Smooth muscle cell (in vitro differentiated cells): ENCODE measurements at regions not wholly inside any gene's neighbourhood (a gene's known extent, or its start where the extent isn't known, plus 50 kb on each side); places are given as distances from the start of the nearest gene placed in this dataset.

Experiments used
- DNase-seq: peaks from one replicate; lab custom pipeline; 2025; ENCODE audit not compliant: unreplicated experiment; lab: John Stamatoyannopoulos, UW
- H2AFZ ChIP-seq: fragments of 200-600 bp; sonication (generic); 2 replicates; pipeline ENCODE4 v1.6.0; 2016; ENCODE audit warnings: antibody characterized with exemption, low read depth, mild to moderate bottlenecking
- H3F3A ChIP-seq: fragments of 200-600 bp; sonication (generic); 2 replicates; pipeline ENCODE4 v1.6.0; 2017; ENCODE audit warnings: antibody characterized with exemption, low read depth
- H3K27ac ChIP-seq: fragments of 200-600 bp; sonication (generic); 2 replicates; pipeline ENCODE4 v1.5.1; 2016; ENCODE audit warnings: low read depth, mild to moderate bottlenecking
- H3K27me3 ChIP-seq: fragments of 200-600 bp; sonication (generic); 2 replicates; pipeline ENCODE4 v1.6.1; 2016; ENCODE audit warnings: low read depth, mild to moderate bottlenecking
- H3K36me3 ChIP-seq: fragments of 200-600 bp; sonication (generic); 2 replicates; pipeline ENCODE4 v1.5.1; 2016; ENCODE audit warnings: low read depth
- H3K4me1 ChIP-seq: fragments of 200-600 bp; sonication (generic); 2 replicates; pipeline ENCODE4 v1.5.1; 2016; ENCODE audit warnings: low read depth
- H3K4me2 ChIP-seq: fragments of 200-600 bp; sonication (generic); 2 replicates; pipeline ENCODE4 v1.6.0; 2016; ENCODE audit warnings: mild to moderate bottlenecking
- H3K4me3 ChIP-seq: fragments of 200-600 bp; sonication (generic); 2 replicates; pipeline ENCODE4 v1.5.1; 2016; ENCODE audit warnings: mild to moderate bottlenecking
- H3K79me2 ChIP-seq: fragments of 200-600 bp; sonication (generic); 2 replicates; pipeline ENCODE4 v1.6.0; 2016; ENCODE audit warnings: low read depth, mild to moderate bottlenecking
- H3K9ac ChIP-seq: fragments of 200-600 bp; sonication (generic); 2 replicates; pipeline ENCODE4 v1.6.0; 2016; ENCODE audit warnings: low read depth
- H3K9me3 ChIP-seq: fragments of 200-600 bp; sonication (generic); replicated peaks from 2 replicates; pipeline ENCODE4 v1.5.1; 2016; ENCODE audit warnings: low read depth
- H4K20me1 ChIP-seq: fragments of 200-600 bp; sonication (generic); 2 replicates; pipeline ENCODE4 v1.6.0; 2016; ENCODE audit warnings: low read depth
- CTCF ChIP-seq: fragments of 200-600 bp; sonication (generic); IDR thresholded peaks from 2 replicates; pipeline ENCODE4 v1.5.1; 2017; ENCODE audit warnings: borderline replicate concordance, mild to moderate bottlenecking, antibody characterized with exemption; ENCODE audit not compliant: insufficient read depth, poor library complexity, severe bottlenecking
- WGBS: methylation state at CpG from one replicate; pipeline ENCODE4 v1.1.7; 2016; ENCODE audit warnings: low lambda C conversion rate; 5-methylcytosine and 5-hydroxymethylcytosine counted together

DNA sequence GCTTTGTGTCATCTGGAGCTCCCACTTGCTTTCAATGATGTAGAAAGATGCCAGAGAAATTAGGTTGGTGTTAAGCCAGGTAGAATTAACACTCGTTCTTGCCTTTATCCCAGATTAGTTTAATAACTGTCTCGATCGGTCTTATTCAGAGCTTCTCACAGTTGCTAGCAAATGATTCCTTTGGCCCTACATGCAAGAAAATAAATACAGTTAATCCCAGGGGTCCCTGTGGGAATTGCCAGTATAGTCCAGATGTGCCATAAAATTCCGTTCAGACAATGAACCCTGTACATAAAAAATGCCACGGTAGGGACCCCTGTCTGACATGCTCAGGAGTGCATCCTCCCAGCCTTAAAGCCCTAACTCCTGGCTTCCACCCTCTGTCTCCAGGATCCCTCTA lies 207.5 kb downstream of the ARHGAP12 start:
- WGBS = 72% methylated on average over 5 of the region's 5 CpGs
- TF ChIP-seq CTCF = no peak
- H2AFZ ChIP-seq = no peak overlapping the region

DNA sequence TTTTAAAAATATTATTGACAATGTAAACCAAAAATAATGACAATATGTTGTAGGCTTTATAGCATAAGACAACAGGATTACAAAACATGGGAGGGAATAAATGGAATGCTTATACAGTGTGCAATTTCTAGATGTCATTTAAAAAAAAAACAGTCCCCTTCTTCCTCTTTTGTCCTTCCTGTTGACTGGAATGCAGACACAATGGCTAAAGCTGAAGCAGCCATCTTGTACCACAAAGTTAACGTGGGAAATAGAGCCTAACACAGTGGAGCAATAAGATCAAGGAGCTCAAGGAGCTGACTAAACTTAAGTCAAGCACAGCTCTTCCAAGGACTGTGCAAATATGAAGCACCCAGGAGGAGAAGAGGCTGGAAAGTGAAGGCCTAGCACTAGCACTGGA lies 208.1 kb downstream of the ARHGAP12 start:
- H3F3A ChIP-seq = no peaks in the 10 kb centered on the region
- no peaks in the 10 kb centered on the region for H4K20me1 ChIP-seq
- no peak for TF ChIP-seq CTCF
- H2AFZ ChIP-seq = no peak overlapping the region
- H3K27ac ChIP-seq = no peak overlapping the region
- no peaks in the 10 kb centered on the region for H3K36me3 ChIP-seq
- no peak overlapping the region for H3K4me2 ChIP-seq
- no peaks in the 10 kb centered on the region for H3K27me3 ChIP-seq
- no peaks in the 10 kb centered on the region for H3K79me2 ChIP-seq
- no peak overlapping the region for H3K4me3 ChIP-seq
- no peaks in the 10 kb centered on the region for H3K4me1 ChIP-seq
- no peak overlapping the region for H3K9ac ChIP-seq
- DNase-seq = no peak
- no peaks in the 10 kb centered on the region for H3K9me3 ChIP-seq
- WGBS = 95% methylated on average over 1 of the region's 1 CpG

More for the DNA sequence above, 207.5 kb downstream of the ARHGAP12 start:
- no peak overlapping the region for H3K27ac ChIP-seq
- H3K9me3 ChIP-seq = no peaks in the 10 kb centered on the region
- no peak overlapping the region for H3K4me3 ChIP-seq
- no peaks in the 10 kb centered on the region for H3K79me2 ChIP-seq
- H3K4me1 ChIP-seq = no peaks in the 10 kb centered on the region
- no peaks in the 10 kb centered on the region for H3K36me3 ChIP-seq
- H4K20me1 ChIP-seq = no peaks in the 10 kb centered on the region
- H3F3A ChIP-seq = no peaks in the 10 kb centered on the region
- H3K27me3 ChIP-seq = no peaks in the 10 kb centered on the region
- no peak overlapping the region for H3K4me2 ChIP-seq
- no peak overlapping the region for H3K9ac ChIP-seq
- DNase-seq = no peak

- no peak for TF ChIP-seq CTCF
- Histone ChIP-seq H2AFZ (no peak overlapping the region), H3K36me3 (no peaks in the 10 kb centered on the region), H3K4me3 (no peak overlapping the region), H3K27me3 (no peaks in the 10 kb centered on the region), H4K20me1 (no peaks in the 10 kb centered on the region), H3K9ac (no peak overlapping the region), H3K79me2 (no peaks in the 10 kb centered on the region), H3K4me1 (peaks cover 25% of the 10 kb centered on the region), H3K4me2 (no peak overlapping the region), H3K27ac (no peak overlapping the region), H3K9me3 (peaks cover 7% of the 10 kb centered on the region), H3F3A (peaks cover 4% of the 10 kb centered on the region)
- no peak for DNase-seq
These were observed 219.2 kb downstream of the ARHGAP12 start for GRCh38 chr10:31709476-31709875.

GRCh38 chr10:31709028-31709427 lies 219.6 kb downstream of the ARHGAP12 start:
- Histone ChIP-seq H3K27ac (peak overlapping the region; percentile 84), H2AFZ (peak overlapping the region; percentile 84), H3F3A (peaks cover 4% of the 10 kb centered on the region), H3K4me3 (no peak overlapping the region), H3K9me3 (peaks cover 7% of the 10 kb centered on the region), H3K9ac (no peak overlapping the region), H3K4me1 (peaks cover 25% of the 10 kb centered on the region), H3K4me2 (no peak overlapping the region), H3K27me3 (no peaks in the 10 kb centered on the region), H3K79me2 (no peaks in the 10 kb centered on the region), H4K20me1 (no peaks in the 10 kb centered on the region), H3K36me3 (no peaks in the 10 kb centered on the region)
- no peak for TF ChIP-seq CTCF
- DNase-seq = no peak
- WGBS = 93% methylated on average over 3 of the region's 3 CpGs
